Astrocyte (in vitro differentiated cells and primary cell): ENCODE measurements at regions not wholly inside any gene's neighbourhood (a gene's known extent, or its start where the extent isn't known, plus 50 kb on each side); places are given as distances from the start of the nearest gene placed in this dataset.

ENCODE experiments used
- EZH2 ChIP-seq: IDR thresholded peaks from 2 replicates; pipeline ENCODE4 v1.6.1; 2012; ENCODE audit warnings: mild to moderate bottlenecking, low read length, inconsistent platforms; ENCODE audit not compliant: insufficient read depth
- TF ChIP-seq, protein P1 (sequence below): IDR thresholded peaks from 2 replicates; pipeline ENCODE4 v1.5.1; 2011; ENCODE audit warnings: low read depth, mild to moderate bottlenecking, inconsistent platforms, low read length, moderate library complexity; ENCODE audit not compliant: insufficient read depth

DNA sequence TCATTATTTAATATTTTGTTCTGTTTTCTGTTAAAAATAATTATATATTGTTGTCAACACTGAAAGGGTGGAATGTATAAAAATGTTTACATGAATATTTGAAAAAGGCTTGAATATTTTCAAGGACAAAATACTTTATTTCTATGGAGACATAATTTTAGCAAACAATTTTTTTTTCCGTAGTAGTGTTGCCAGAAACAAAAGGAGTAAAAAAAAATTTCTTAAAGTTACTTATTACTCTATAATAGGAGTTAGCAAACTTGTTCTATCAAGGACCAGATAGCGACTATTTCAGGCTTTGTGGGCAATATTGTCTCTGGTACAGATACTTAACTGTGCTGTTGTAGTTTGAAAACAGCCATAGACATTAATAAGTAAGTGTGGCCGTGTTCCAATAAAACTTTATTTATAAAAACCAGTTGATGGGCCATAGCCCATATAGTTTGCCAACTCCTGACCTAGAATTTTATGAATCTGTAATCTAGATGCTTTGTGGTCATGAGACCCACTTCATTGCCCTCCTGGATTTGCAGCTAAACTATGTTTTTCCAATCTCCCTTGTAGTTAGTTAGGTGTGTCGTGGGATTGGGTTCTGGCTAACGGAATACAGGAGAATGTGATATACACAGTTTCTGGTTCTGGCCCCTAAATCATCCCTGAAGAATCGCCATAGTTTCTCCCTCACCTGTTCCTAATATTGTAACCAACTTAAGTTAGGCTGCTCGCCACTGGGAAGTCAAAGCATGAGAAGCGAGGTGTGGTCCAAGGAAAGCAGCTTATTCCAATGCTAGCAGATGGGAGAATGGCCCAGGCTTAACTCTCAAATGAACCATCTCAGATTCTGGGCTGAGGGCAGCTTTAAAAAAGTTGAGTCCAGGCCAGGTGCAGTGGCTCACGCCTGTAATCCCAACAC is 153.6 kb downstream of the ABCA8 start:
- TF ChIP-seq, protein P1, sequence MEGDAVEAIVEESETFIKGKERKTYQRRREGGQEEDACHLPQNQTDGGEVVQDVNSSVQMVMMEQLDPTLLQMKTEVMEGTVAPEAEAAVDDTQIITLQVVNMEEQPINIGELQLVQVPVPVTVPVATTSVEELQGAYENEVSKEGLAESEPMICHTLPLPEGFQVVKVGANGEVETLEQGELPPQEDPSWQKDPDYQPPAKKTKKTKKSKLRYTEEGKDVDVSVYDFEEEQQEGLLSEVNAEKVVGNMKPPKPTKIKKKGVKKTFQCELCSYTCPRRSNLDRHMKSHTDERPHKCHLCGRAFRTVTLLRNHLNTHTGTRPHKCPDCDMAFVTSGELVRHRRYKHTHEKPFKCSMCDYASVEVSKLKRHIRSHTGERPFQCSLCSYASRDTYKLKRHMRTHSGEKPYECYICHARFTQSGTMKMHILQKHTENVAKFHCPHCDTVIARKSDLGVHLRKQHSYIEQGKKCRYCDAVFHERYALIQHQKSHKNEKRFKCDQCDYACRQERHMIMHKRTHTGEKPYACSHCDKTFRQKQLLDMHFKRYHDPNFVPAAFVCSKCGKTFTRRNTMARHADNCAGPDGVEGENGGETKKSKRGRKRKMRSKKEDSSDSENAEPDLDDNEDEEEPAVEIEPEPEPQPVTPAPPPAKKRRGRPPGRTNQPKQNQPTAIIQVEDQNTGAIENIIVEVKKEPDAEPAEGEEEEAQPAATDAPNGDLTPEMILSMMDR, result no peak
- no peak for TF ChIP-seq EZH2
